Epithelial cell of esophagus (primary cell): ENCODE measurements at regions not wholly inside any gene's neighbourhood (a gene's known extent, or its start where the extent isn't known, plus 50 kb on each side); places are given as distances from the start of the nearest gene placed in this dataset.

Source experiments
- DNase-seq: peaks from one replicate; pipeline ENCODE4 v3.0.0; 2010; ENCODE audit warnings: low read depth
- H3K4me3 ChIP-seq: 2 replicates; pipeline ENCODE4 v1.5.1; 2011; ENCODE audit warnings: mild to moderate bottlenecking, low read length, control low read depth
- TF ChIP-seq, protein P1 (sequence below): IDR thresholded peaks from 2 replicates; pipeline ENCODE4 v1.5.1; 2011; ENCODE audit warnings: low read depth, mild to moderate bottlenecking, low read length, control low read depth, inconsistent platforms; ENCODE audit not compliant: insufficient read depth; ENCODE audit errors: missing control alignments

DNA sequence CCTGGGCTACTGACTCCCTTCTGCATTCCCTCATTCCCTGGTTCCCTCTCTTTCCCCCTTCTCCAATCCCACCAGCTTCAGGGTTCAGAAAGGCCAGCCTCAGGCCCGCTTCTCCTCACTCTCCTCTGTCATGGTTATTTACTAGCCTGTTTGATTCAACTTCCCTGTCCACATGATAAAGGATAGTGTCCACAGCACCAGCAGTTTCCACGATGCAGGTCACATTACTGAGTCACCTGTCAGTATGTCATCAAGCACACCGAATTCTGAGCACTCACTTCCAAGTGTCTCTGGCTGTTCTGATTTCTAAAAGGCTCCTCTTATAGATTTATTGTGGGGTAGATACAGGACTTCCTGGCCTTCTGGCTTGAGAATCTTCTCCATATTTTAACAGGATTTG is 96.6 kb upstream of the CTNNB1 start:
- DNase-seq, result no peak
- no peak overlapping the region for H3K4me3 ChIP-seq
- TF ChIP-seq, protein P1, sequence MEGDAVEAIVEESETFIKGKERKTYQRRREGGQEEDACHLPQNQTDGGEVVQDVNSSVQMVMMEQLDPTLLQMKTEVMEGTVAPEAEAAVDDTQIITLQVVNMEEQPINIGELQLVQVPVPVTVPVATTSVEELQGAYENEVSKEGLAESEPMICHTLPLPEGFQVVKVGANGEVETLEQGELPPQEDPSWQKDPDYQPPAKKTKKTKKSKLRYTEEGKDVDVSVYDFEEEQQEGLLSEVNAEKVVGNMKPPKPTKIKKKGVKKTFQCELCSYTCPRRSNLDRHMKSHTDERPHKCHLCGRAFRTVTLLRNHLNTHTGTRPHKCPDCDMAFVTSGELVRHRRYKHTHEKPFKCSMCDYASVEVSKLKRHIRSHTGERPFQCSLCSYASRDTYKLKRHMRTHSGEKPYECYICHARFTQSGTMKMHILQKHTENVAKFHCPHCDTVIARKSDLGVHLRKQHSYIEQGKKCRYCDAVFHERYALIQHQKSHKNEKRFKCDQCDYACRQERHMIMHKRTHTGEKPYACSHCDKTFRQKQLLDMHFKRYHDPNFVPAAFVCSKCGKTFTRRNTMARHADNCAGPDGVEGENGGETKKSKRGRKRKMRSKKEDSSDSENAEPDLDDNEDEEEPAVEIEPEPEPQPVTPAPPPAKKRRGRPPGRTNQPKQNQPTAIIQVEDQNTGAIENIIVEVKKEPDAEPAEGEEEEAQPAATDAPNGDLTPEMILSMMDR, result no peak

DNA sequence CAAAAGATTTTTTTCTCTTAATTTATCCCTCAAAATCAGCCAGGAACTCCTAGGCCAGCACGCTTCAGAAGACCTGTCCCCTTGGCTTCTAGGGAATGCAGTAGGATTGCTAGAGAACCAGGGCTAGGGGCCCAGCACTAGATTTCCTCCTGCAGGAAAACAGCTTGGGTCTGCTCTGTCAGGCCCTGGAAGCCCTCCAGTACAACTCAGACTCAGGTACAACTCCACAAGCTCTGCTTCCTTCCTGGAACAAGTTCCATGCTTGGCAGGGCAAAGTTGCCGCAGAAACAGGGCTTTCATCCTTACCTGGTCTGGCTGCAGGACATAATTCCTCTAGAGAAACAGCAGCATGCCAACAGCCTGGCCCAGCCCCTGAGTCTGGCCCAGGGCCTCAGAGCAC is 96.1 kb upstream of the CTNNB1 start:
- DNase-seq, result no peak
- TF ChIP-seq, protein P1, result no peak
- no peak overlapping the region for H3K4me3 ChIP-seq

DNA sequence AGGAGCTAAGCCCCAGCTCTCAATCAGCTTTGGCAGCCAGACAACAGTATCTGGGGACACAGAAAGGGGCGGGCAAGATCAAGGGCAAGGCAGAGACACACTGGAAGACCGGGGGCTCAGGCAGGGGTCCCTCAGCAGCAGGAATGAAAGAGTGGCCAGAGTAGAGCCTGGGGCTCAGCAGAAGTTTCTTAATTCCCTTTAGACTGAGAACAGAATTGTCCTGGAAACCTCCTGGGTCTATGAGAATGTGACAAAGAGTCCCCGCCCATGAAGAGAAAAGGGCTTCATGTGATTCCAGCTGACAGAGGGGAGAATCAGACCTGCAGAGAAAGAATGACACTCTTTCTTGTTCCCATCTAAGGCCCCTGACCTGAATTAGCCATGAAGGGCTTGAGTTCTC is 95.2 kb upstream of the CTNNB1 start:
- no peak overlapping the region for H3K4me3 ChIP-seq
- DNase-seq, result no peak
- TF ChIP-seq, protein P1, result no peak

DNA sequence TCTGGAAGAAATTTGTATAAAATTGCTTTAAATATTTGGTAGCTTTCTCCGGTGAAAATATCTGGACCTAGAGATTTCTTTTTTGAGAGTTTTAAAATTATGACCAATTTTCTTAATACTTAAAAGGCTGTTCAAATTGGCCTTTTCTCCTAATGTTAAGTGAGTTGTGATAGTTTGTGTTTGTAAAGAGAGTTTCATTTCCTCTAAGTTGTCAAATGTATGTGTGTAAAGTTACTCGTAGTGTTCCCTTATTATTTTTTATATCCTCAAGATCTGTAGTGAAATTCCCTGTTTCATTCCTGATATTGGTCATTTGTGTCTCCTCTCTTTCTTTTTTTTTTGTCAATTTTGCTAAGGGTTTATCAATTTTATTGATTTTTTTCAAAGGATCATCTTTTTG is 92.6 kb upstream of the CTNNB1 start:
- no peak overlapping the region for H3K4me3 ChIP-seq
- DNase-seq, result no peak
- TF ChIP-seq, protein P1, result no peak

DNA sequence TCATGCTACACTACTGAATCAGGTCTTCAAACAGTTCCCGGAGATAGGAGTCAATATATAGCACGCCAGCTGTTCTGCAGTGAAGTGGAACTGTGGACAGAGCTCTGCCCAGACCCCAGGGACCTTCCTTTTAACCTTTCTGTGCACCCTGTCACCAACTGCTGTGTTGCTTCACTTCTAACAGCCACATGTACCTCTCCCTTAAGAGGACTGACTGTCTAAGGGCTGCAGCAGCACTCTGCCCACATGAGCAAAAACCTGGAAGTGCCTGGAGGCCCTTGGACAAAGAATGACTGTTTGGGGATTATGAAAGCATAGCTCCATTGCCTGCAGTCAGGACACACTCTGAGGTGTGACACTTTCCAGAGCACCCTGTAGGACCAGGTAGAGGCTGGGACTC is 88.3 kb upstream of the CTNNB1 start:
- TF ChIP-seq, protein P1, result no peak
- peak; percentile 46 for DNase-seq
- no peak overlapping the region for H3K4me3 ChIP-seq

DNA sequence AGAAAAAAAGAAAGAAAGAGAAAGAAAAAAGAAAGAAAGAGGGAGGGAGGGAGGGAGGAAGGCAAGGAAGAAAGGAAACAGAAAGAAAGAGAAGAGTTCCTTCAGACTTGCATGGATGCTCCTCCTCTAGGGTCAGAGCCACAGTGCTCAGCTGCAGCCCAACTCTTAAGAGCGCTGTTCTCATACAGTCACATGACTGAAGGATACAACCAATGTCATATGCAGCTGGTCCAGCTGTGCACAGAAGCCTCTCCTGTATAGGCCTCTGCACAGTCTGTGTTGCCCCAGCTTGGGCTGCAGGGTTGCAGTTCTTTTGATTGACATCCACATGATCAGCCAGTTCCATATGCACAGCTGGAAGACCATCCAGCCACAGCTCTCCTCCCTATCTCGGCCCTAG is 86.8 kb upstream of the CTNNB1 start:
- TF ChIP-seq, protein P1, result no peak
- H3K4me3 ChIP-seq, result no peak overlapping the region
- DNase-seq, result no peak

DNA sequence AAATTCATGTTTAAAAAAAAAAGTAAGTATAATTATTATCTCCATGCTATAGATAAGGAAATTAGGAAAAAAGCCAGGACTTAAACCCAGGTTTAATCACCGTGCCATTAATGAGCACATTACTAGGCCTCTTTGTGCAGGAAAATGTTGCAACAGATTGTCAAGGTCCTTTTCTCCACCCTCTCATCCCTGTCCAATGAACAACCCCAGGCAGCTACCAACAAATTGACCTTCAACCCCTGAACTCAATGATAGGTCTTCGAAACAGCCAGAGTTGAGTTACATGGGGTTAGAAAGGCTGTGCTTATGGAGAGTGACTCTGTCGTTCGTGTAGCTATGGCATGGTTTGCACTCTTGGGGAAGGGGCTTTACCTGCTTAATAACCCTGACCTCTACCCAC is 84.2 kb upstream of the CTNNB1 start:
- TF ChIP-seq, protein P1, result no peak
- no peak for DNase-seq
- no peak overlapping the region for H3K4me3 ChIP-seq
